Endothelial cell of umbilical vein (primary cell): ENCODE measurements at regions not wholly inside any gene's neighbourhood (a gene's known extent, or its start where the extent isn't known, plus 50 kb on each side); places are given as distances from the start of the nearest gene placed in this dataset.

Experiments used
- BruUV-seq: library from RNA; stranded (reverse); fragments of 400-500 nt; replicated peaks from 2 replicates; lab custom pipeline; 2021; lab: Mats Ljungman, UMichigan
- CTCF ChIA-PET: fragments of 300-600, 350-600 bp; sonication (Branson Sonifier 250); formaldehyde crosslinking; loops from one replicate; lab custom pipeline; 2021; ENCODE audit warnings: antibody characterized with exemption, inconsistent platforms; lab: Charles Lee
- POLR2A ChIA-PET: fragments of 300-600, 350-600 bp; sonication (Branson Sonifier 250); formaldehyde crosslinking; loops from one replicate; lab custom pipeline; 2021; ENCODE audit warnings: antibody characterized with exemption, inconsistent platforms; lab: Charles Lee
- DNase-seq: peaks from one replicate; pipeline ENCODE4 v3.0.0-alpha.2; 2011; ENCODE audit warnings: low read depth, low spot score
- FAIRE-seq: peaks from 2 replicates; lab custom pipeline; 2011; peaks lifted over from hg19 to GRCh38; lab: Jason Lieb, UNC
- H2AFZ ChIP-seq: 2 replicates; pipeline ENCODE4 v1.6.0; 2012; ENCODE audit warnings: low read depth, low read length, control low read depth, inconsistent platforms
- H3K27ac ChIP-seq: 2 replicates; pipeline ENCODE4 v1.5.1; 2011; ENCODE audit warnings: low read depth, mild to moderate bottlenecking, control low read depth, low read length, moderate library complexity; ENCODE audit not compliant: insufficient read depth
- H3K27me3 ChIP-seq, 2 experiments: 2 replicates each; pipeline versions ENCODE4 v1.6.0 to v1.6.1; 2011; ENCODE audit warnings: low read length in 2 of 2, mixed read lengths in 1 of 2; ENCODE audit not compliant: control insufficient read depth in 2 of 2, insufficient read depth in 2 of 2
- H3K36me3 ChIP-seq, 2 experiments: 2 replicates in 1 of 2; 3 replicates in 1 of 2; pipeline ENCODE4 v1.5.1; 2011; ENCODE audit warnings: low read length in 2 of 2, mild to moderate bottlenecking in 1 of 2, moderate library complexity in 1 of 2; ENCODE audit not compliant: control insufficient read depth in 2 of 2, insufficient read depth in 2 of 2; ENCODE audit errors: extremely low read depth in 1 of 2
- H3K4me1 ChIP-seq: 3 replicates; pipeline ENCODE4 v1.5.1; 2011; ENCODE audit warnings: mild to moderate bottlenecking, low read length; ENCODE audit not compliant: control insufficient read depth, insufficient read depth; ENCODE audit errors: extremely low read depth
- H3K4me2 ChIP-seq: 2 replicates; pipeline ENCODE4 v1.6.1; 2011; ENCODE audit warnings: low read length, control low read depth, mixed read lengths; ENCODE audit not compliant: insufficient read depth
- H3K4me3 ChIP-seq, 3 experiments: fragments of 200-600 bp in 1 of 3; sonication (generic), shearing (Covaris generic) in 1 of 3; replicated peaks in 1 of 3; 2 replicates each; pipeline ENCODE4 v1.5.1; 2011 to 2016; ENCODE audit warnings: control low read depth in 3 of 3, low read length in 3 of 3, mild to moderate bottlenecking in 2 of 3, inconsistent platforms in 1 of 3, low read depth in 1 of 3, moderate library complexity in 1 of 3; ENCODE audit not compliant: insufficient read depth in 1 of 3
- H3K79me2 ChIP-seq: 2 replicates; pipeline ENCODE4 v1.6.0; 2012; ENCODE audit warnings: low read length, inconsistent platforms; ENCODE audit not compliant: control insufficient read depth, insufficient read depth
- H3K9ac ChIP-seq: replicated peaks from 2 replicates; pipeline ENCODE3; 2011; ENCODE audit warnings: low read length, control low read depth; ENCODE audit not compliant: insufficient read depth; ENCODE audit errors: extremely low read depth
- H3K9me1 ChIP-seq: replicated peaks from 3 replicates; pipeline ENCODE4 v1.6.0; 2011; ENCODE audit warnings: mild to moderate bottlenecking, low read length; ENCODE audit not compliant: control insufficient read depth, insufficient read depth; ENCODE audit errors: extremely low read depth
- H3K9me3 ChIP-seq: replicated peaks from 2 replicates; pipeline ENCODE4 v1.5.1; 2012; ENCODE audit warnings: low read length, inconsistent platforms; ENCODE audit not compliant: control insufficient read depth, insufficient read depth
- H4K20me1 ChIP-seq: replicated peaks from 2 replicates; pipeline ENCODE3; 2011; ENCODE audit warnings: mild to moderate bottlenecking, low read length; ENCODE audit not compliant: control insufficient read depth, insufficient read depth; ENCODE audit errors: extremely low read depth
- CTCF ChIP-seq, 2 donors: IDR thresholded peaks; 1 replicate in 1 of 2; 2 replicates in 1 of 2; pipeline ENCODE4 v1.5.1; 2011; ENCODE audit warnings: low read length in 2 of 2, mild to moderate bottlenecking in 2 of 2, moderate library complexity in 2 of 2, control low read depth in 1 of 2, inconsistent platforms in 1 of 2, low read depth in 1 of 2; ENCODE audit not compliant: insufficient read depth in 1 of 2; ENCODE audit errors: extremely low read depth in 1 of 2
- EZH2 ChIP-seq: IDR thresholded peaks from 2 replicates; pipeline ENCODE4 v1.6.1; 2012; ENCODE audit warnings: borderline replicate concordance, low read depth, mild to moderate bottlenecking, moderate library complexity, low read length, inconsistent platforms; ENCODE audit not compliant: severe bottlenecking
- FOS ChIP-seq: IDR thresholded peaks from 2 replicates; pipeline ENCODE4 v1.6.1; 2011; ENCODE audit warnings: mild to moderate bottlenecking, low read length, moderate library complexity, borderline replicate concordance; ENCODE audit not compliant: insufficient read depth
- GATA2 ChIP-seq: IDR thresholded peaks from 2 replicates; pipeline ENCODE4 v1.7.0; 2011; ENCODE audit warnings: low read depth, mild to moderate bottlenecking, moderate library complexity, mixed read lengths, low read length; ENCODE audit not compliant: insufficient read length, insufficient read depth
- JUN ChIP-seq: IDR thresholded peaks from 2 replicates; pipeline ENCODE4 v1.6.1; 2011; ENCODE audit warnings: borderline replicate concordance, low read depth; ENCODE audit not compliant: insufficient read length, insufficient read depth
- MAX ChIP-seq: IDR thresholded peaks from 2 replicates; pipeline ENCODE4 v1.6.1; 2011; ENCODE audit not compliant: insufficient read depth, insufficient read length
- MYC ChIP-seq: IDR thresholded peaks from one replicate; pipeline ENCODE4 v1.6.1; 2011; ENCODE audit warnings: mild to moderate bottlenecking, low read depth, low read length
- POLR2A ChIP-seq: IDR thresholded peaks from 2 replicates; pipeline ENCODE4 v1.6.1; 2012; ENCODE audit warnings: low read depth, mild to moderate bottlenecking, control low read depth, low read length
- POLR2AphosphoS5 ChIP-seq: IDR thresholded peaks from 2 replicates; pipeline ENCODE4 v1.6.1; 2012; ENCODE audit warnings: low read depth, mild to moderate bottlenecking, control low read depth, low read length, moderate library complexity; ENCODE audit not compliant: insufficient read depth
- dilution Hi-C: fragments of 300-500 bp; cut with MboI; formaldehyde crosslinking; loops from one replicate; pipeline ENCODE4 v1.15.0; 2019; ENCODE audit warnings: low sequenced_read_pairs; ENCODE audit not compliant: extremely low pct_ligation_motif_present
- intact Hi-C: fragments of 100-400 bp; cut with micrococcal nuclease; formaldehyde crosslinking; loops from one replicate; pipeline ENCODE4 v1.10.0; 2022

GRCh38 chr14:89572596-89573398 lies 155.8 kb upstream of the FOXN3 start:
- Histone ChIP-seq H3K9ac (no peak overlapping the region), H3K27ac (no peak overlapping the region), H3K27me3 (no peaks in the 10 kb centered on the region), H3K4me2 (no peak overlapping the region), H3K9me3 (no peaks in the 10 kb centered on the region), H3K36me3 (no peaks in the 10 kb centered on the region), H3K4me1 (no peaks in the 10 kb centered on the region), H3K79me2 (no peaks in the 10 kb centered on the region), H4K20me1 (no peaks in the 10 kb centered on the region), H3K9me1 (no peaks in the 10 kb centered on the region), H3K4me3 (no peak overlapping the region), H2AFZ (no peak overlapping the region)
- intact Hi-C loops (no loop called here), dilution Hi-C loops (no loop called here)
- DNase-seq (no peak), FAIRE-seq (no peak)
- POLR2A ChIA-PET = no interaction called here
- TF ChIP-seq CTCF (IDR thresholded peaks at IDR 0.05; ENCODE audit: extremely low read depth in 1 of 2, insufficient read depth in 1 of 2, low read depth in 1 of 2, low read length in 2 of 2) (no peak), GATA2 (no peak), POLR2A (no peak), MAX (no peak), FOS (no peak), MYC (no peak), JUN (no peak), EZH2 (no peak), POLR2AphosphoS5 (no peak)
- BruUV-seq = no TSS peak
- CTCF ChIA-PET = no interaction called here
